ENCODE measurements at regions not wholly inside any gene's neighbourhood (a gene's known extent, or its start where the extent isn't known, plus 50 kb on each side); places are given as distances from the start of the nearest gene placed in this dataset.

DNA sequence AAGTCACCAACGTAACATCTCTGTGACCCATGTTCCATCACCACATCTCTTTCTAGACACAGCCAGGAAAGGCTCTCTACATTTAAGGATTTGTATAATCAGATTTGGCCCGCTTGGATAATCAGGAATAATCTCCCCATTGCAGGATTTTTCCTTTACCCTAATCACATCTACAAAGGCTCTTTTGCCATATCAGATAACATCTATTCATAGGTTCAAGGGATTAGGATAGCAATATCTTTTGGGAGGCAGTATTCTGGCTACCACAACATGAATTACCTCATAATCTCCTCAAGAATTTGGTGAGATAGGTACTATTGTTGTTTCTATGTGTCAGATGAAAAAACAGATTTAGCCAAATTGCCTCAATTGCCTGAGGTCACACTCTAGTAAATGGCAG, 142.8 kb upstream of the UBASH3B start:
- intact Hi-C loops (cut with DNase I), result loop anchor here in 1 of 2 donors (5.0 kb wide), 1 partner anchor 860 kb away; no protein-coding TSS in a partner anchor
- no peak overlapping the region for H3K27ac ChIP-seq
- no peaks in the 10 kb centered on the region for H3K9me3 ChIP-seq (replicated peaks in 1 of 3)
- H3K36me3 ChIP-seq (replicated peaks in 1 of 2), result no peaks in the 10 kb centered on the region
- WGBS, 4 donors, result 68 to 95% (median 87%) methylated on average over 2 of the region's 2 CpGs
- H3K4me3 ChIP-seq, result no peak overlapping the region
- no peak for DNase-seq
- H3K27me3 ChIP-seq, result no peaks in the 10 kb centered on the region
- no peaks in the 10 kb centered on the region for H3K4me1 ChIP-seq (replicated peaks in 1 of 2)
- no peak for TF ChIP-seq POLR2A (IDR thresholded peaks at IDR 0.05)

DNA sequence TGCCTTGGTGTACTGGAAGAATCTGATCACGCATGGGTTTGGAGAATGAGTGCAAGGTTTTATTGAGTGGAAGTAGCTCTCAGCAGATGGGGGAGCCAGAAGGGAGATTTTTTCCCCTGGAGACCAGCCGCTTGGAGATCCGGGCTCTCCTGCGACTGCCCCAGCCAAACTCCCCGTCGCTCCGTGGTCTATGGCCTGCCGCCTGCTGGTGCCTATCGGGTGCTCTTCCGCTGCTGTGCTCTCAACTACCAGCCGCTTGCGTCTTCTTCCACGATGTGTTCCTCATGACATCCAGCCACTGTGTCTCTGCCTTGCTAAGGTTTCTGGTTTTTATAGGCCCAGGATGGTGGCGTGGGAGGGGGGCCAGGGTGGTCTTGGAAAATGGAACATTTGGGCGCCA, 145.6 kb upstream of the UBASH3B start:
- no peak overlapping the region for H3K27ac ChIP-seq
- no peak for TF ChIP-seq POLR2A (IDR thresholded peaks at IDR 0.05)
- TF ChIP-seq, protein P1, sequence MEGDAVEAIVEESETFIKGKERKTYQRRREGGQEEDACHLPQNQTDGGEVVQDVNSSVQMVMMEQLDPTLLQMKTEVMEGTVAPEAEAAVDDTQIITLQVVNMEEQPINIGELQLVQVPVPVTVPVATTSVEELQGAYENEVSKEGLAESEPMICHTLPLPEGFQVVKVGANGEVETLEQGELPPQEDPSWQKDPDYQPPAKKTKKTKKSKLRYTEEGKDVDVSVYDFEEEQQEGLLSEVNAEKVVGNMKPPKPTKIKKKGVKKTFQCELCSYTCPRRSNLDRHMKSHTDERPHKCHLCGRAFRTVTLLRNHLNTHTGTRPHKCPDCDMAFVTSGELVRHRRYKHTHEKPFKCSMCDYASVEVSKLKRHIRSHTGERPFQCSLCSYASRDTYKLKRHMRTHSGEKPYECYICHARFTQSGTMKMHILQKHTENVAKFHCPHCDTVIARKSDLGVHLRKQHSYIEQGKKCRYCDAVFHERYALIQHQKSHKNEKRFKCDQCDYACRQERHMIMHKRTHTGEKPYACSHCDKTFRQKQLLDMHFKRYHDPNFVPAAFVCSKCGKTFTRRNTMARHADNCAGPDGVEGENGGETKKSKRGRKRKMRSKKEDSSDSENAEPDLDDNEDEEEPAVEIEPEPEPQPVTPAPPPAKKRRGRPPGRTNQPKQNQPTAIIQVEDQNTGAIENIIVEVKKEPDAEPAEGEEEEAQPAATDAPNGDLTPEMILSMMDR (IDR thresholded peaks at IDR 0.05), result no peak
- H3K27me3 ChIP-seq, result no peaks in the 10 kb centered on the region
- no peak overlapping the region for H3K4me3 ChIP-seq
- no peak for DNase-seq
- intact Hi-C loops (cut with DNase I), result loop anchor here (5.0 to 10.0 kb wide), 4 partner anchors 218 to 858 kb away; no protein-coding TSS in a partner anchor
- H3K36me3 ChIP-seq (replicated peaks in 1 of 2), result no peaks in the 10 kb centered on the region
- no peaks in the 10 kb centered on the region for H3K4me1 ChIP-seq (replicated peaks in 1 of 2)
- WGBS, 4 donors, result 80 to 90% (median 88%) methylated on average over 14 to 15 of the region's 15 CpGs
- H3K9me3 ChIP-seq (replicated peaks in 1 of 3), result no peaks in the 10 kb centered on the region

DNA sequence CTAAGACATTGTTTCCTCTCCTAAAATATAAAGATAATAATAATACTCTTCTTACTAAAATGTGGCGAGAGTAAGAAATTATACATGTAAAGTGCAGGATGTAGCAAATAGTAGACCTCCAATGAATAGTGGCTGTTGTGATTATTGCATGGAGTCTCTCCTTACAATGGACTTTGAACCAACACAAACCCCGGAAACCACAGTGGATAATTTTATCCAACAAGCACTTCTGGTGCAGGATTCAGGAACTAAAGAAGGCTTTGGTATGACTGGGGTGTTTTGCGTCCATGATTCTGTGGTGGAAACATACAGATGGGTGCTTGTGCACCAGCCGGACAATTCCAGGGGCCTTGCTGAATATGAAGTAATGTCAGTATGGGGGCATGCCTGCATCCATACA, 146.4 kb upstream of the UBASH3B start:
- Histone ChIP-seq H3K9me3 (replicated peaks in 1 of 3) (no peaks in the 10 kb centered on the region), H3K4me1 (replicated peaks in 1 of 2) (no peaks in the 10 kb centered on the region), H3K27me3 (no peaks in the 10 kb centered on the region), H3K36me3 (replicated peaks in 1 of 2) (no peaks in the 10 kb centered on the region), H3K27ac (no peak overlapping the region), H3K4me3 (no peak overlapping the region)
- 74 to 87% (median 84%) methylated on average over 4 of the region's 4 CpGs for WGBS, 4 donors
- no peak for DNase-seq
- intact Hi-C loops (cut with DNase I), result loop anchor here (5.0 to 10.0 kb wide), 4 partner anchors 217 to 857 kb away; no protein-coding TSS in a partner anchor
- TF ChIP-seq POLR2A (IDR thresholded peaks at IDR 0.05), result no peak
- TF ChIP-seq, protein P1 (IDR thresholded peaks at IDR 0.05), result no peak

DNA sequence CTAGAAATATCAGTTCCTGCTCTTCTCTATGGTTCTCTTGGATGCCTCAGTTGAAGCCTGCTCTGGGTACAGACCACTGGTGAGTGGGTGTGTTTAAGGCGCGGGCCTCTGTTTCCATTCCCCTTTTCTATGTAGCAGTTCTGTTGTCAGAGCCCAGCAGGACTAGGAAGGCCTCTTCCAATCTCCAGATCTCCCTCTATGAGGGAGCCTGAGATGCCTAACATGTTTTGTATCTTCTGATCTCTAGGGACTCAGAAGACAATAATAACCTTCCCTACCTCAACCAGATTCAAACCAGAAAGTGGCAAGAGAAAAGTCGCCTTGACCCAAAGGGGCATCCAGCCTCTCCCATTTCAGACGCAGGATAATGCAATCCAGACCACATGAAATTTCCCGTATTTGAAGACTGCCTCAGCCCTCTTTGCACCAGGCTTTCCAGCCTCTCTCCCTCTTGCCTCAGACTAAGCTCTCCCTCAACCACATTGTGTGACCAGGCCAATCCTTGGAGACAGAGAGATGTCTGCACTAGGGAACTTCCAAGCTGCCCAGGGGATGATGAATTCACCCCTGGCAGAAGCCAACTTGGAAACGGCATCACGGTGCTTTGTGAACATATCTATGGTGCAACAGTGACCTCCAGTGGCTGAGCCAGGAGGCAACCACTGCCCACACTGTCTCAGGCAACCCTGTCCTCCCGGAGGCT, 150.1 kb upstream of the UBASH3B start:
- no peak overlapping the region for H3K4me3 ChIP-seq
- TF ChIP-seq, protein P1 (IDR thresholded peaks at IDR 0.05), result peak; percentile 56 to 97 (median 90)
- no peak for TF ChIP-seq POLR2A (IDR thresholded peaks at IDR 0.05)
- H3K9me3 ChIP-seq (replicated peaks in 1 of 3), result no peaks in the 10 kb centered on the region
- H3K27ac ChIP-seq, result no peak overlapping the region
- 34 to 45% (median 41%) methylated on average over 8 of the region's 8 CpGs for WGBS, 4 donors
- H3K36me3 ChIP-seq (replicated peaks in 1 of 2), result no peaks in the 10 kb centered on the region
- peak; percentile 83 to 96 (median 89) for DNase-seq
- H3K4me1 ChIP-seq (replicated peaks in 1 of 2), result no peaks in the 10 kb centered on the region
- no peaks in the 10 kb centered on the region for H3K27me3 ChIP-seq
- intact Hi-C loops (cut with DNase I), result loop anchor here (5.0 to 10.0 kb wide), 4 partner anchors 213 to 853 kb away; no protein-coding TSS in a partner anchor

DNA sequence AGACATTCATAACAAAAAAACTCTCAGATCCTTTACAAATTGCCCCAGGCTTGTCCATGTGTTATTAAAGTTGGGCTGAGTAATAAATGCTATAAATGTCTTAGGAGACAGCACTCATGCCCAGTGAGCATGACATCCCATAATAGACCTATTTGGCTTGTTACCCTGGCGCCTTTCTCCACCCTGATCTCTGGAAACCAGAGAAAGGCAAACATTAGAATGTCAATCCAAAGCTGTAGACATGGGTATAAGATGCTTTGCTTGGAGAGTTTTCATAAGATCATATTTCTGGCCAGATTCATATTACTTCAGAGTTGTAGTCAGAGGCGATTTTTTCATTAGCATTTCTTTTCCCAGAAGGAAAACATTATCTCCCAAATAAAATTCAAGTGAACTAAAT, 161.3 kb upstream of the UBASH3B start:
- intact Hi-C loops (cut with DNase I), result no loop called here
- Histone ChIP-seq H3K36me3 (replicated peaks in 1 of 2) (no peaks in the 10 kb centered on the region), H3K4me1 (replicated peaks in 1 of 2) (no peaks in the 10 kb centered on the region), H3K27ac (no peak overlapping the region), H3K4me3 (no peak overlapping the region), H3K9me3 (replicated peaks in 1 of 3) (no peaks in the 10 kb centered on the region), H3K27me3 (no peaks in the 10 kb centered on the region)
- no peak for DNase-seq
- no peak for TF ChIP-seq POLR2A (IDR thresholded peaks at IDR 0.05)
- TF ChIP-seq, protein P1 (IDR thresholded peaks at IDR 0.05), result no peak
- 61 to 68% (median 66%) methylated on average over 2 of the region's 2 CpGs for WGBS, 4 donors

Data from adrenal gland (tissue), 9 donors.